ENCODE measurements at regions not wholly inside any gene's neighbourhood (a gene's known extent, or its start where the extent isn't known, plus 50 kb on each side); places are given as distances from the start of the nearest gene placed in this dataset.

DNA sequence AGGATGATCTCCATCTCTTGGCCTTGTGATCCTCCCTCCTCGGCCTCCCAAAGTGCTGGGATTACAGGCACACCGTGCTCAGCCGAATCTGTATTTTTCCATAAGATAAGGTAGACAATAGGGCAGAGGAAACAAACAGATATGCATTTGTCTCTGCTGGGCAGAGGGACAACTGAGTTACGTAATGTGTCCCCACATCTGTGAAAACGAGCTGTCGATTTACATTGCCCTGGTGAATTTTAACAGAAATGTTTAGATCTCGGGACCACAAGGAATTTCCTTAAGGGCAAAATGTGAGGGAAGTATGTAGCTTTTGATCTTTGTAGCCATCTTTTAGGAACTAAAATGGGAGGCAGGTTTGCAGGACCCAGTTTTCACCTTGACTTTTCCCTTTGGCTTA, 189.7 kb downstream of the TRIML1 start:
- Histone ChIP-seq H3K56ac (ENCODE audit: extremely low read depth, insufficient read depth, low read length) (no peak overlapping the region), H3K14ac (replicated peaks; ENCODE audit: low read depth, low read length) (no peak overlapping the region), H3K23ac (ENCODE audit: low read depth, low read length) (no peak overlapping the region), H3K9me1 (ENCODE audit: insufficient read depth, low read length) (no peaks in the 10 kb centered on the region), H4K20me1 (ENCODE audit: insufficient read depth, low read length) (no peaks in the 10 kb centered on the region), H3K36me3 (ENCODE audit: control insufficient read depth, insufficient read depth, low read length) (no peaks in the 10 kb centered on the region), H3K4me2 (ENCODE audit: low read depth, low read length) (no peak overlapping the region), H3K27me3 (ENCODE audit: control insufficient read depth, insufficient read depth, low read length) (no peaks in the 10 kb centered on the region), H2BK120ac (ENCODE audit: low read depth, low read length) (no peak overlapping the region), H3K4me3 (ENCODE audit: insufficient read depth, low read depth, low read length) (no peak overlapping the region), H3K4ac (ENCODE audit: low read depth, low read length) (no peak overlapping the region), H2AK5ac (ENCODE audit: low read depth, low read length) (no peak overlapping the region), H4K5ac (ENCODE audit: low read depth, low read length) (no peak overlapping the region), H2BK20ac (ENCODE audit: low read depth, low read length) (no peak overlapping the region), H2AK9ac (replicated peaks; ENCODE audit: low read depth, low read length, poor library complexity) (no peak overlapping the region), H3K18ac (ENCODE audit: low read depth, low read length) (no peak overlapping the region), H3K79me1 (ENCODE audit: low read depth in 1 of 2, low read length in 2 of 2) (no peaks in the 10 kb centered on the region), H2BK5ac (ENCODE audit: low read depth, low read length, poor library complexity, severe bottlenecking) (no peak overlapping the region), H4K91ac (ENCODE audit: insufficient read depth, low read depth, low read length) (no peak overlapping the region), H3K9me3 (ENCODE audit: control insufficient read depth, insufficient read depth, low read length) (no peaks in the 10 kb centered on the region), H4K8ac (ENCODE audit: low read depth in 2 of 2, low read length in 2 of 2) (no peak overlapping the region), H3K27ac (ENCODE audit: insufficient read depth, low read length) (no peak overlapping the region), H3K4me1 (ENCODE audit: control insufficient read depth, insufficient read depth, low read length) (peaks cover 3% of the 10 kb centered on the region), H2BK15ac (ENCODE audit: low read depth, low read length) (no peak overlapping the region), H2AFZ (replicated peaks; ENCODE audit: low read length, poor library complexity) (no peak overlapping the region), H3K9ac (ENCODE audit: low read depth, low read length) (no peak overlapping the region)
- intact Hi-C loops (cut with micrococcal nuclease), result no loop called here
- ChIA-PET CTCF (interaction anchor here (0.7 kb wide), 1 partner anchor 204 kb away, joined by 3 read pairs; no protein-coding TSS in a partner anchor), POLR2A (ENCODE audit: unreplicated experiment) (no interaction called here)
- dilution Hi-C loops (cut with HindIII; ENCODE audit: low sequenced_read_pairs, unreplicated experiment), result no loop called here
- in situ Hi-C loops (cut with MboI; ENCODE audit: low sequenced_read_pairs), result no loop called here
- no peak for ATAC-seq (ENCODE audit: low read depth)
- 90% methylated on average over 4 of the region's 7 CpGs; no CpG with 5 or more reads in 1 of the 2 experiments for WGBS, 2 experiments (ENCODE audit: extremely low coverage in 2 of 2, insufficient read length in 1 of 2)
- BruUV-seq (replicated peaks), result no TSS peak
- TF ChIP-seq USF2 (IDR thresholded peaks at IDR 0.05; ENCODE audit: low read depth, low read length), result no peak
- no peak for DNase-seq

Measured in IMR-90 (cell line).